AG10803 (cell line): ENCODE measurements at regions not wholly inside any gene's neighbourhood (a gene's known extent, or its start where the extent isn't known, plus 50 kb on each side); places are given as distances from the start of the nearest gene placed in this dataset.

Experiments
- DNase-seq: peaks from one replicate; pipeline ENCODE4 v3.0.0; 2010; ENCODE audit warnings: low read depth
- H3K4me3 ChIP-seq: 2 replicates; pipeline ENCODE4 v1.5.1; 2011; ENCODE audit warnings: mild to moderate bottlenecking, low read length, control low read depth
- CTCF ChIP-seq: conservative IDR thresholded peaks from 2 replicates; pipeline ENCODE4 v1.5.1; 2011; ENCODE audit warnings: mild to moderate bottlenecking, low read length, control low read depth, inconsistent platforms

- H3K4me3 ChIP-seq, result no peak overlapping the region
- TF ChIP-seq CTCF, result no peak
- DNase-seq, result no peak
Observed at GRCh38 chr3:117358717-117359314, 649.2 kb downstream of the TUSC7 start.

GRCh38 chr3:117366574-117366973 lies 657.0 kb downstream of the TUSC7 start:
- no peak for TF ChIP-seq CTCF
- H3K4me3 ChIP-seq, result no peak overlapping the region
- no peak for DNase-seq

- DNase-seq, result no peak
- TF ChIP-seq CTCF, result no peak
- no peak overlapping the region for H3K4me3 ChIP-seq
Observed at GRCh38 chr3:117367861-117368260, 658.3 kb downstream of the TUSC7 start.

GRCh38 chr3:117380631-117381030 lies 671.1 kb downstream of the TUSC7 start:
- no peak for TF ChIP-seq CTCF
- DNase-seq, result no peak
- H3K4me3 ChIP-seq, result no peak overlapping the region

- no peak for TF ChIP-seq CTCF
- no peak overlapping the region for H3K4me3 ChIP-seq
- DNase-seq, result no peak
Observed at GRCh38 chr3:117393119-117393518, 683.5 kb downstream of the TUSC7 start.

- no peak for TF ChIP-seq CTCF
- no peak for DNase-seq
- no peak overlapping the region for H3K4me3 ChIP-seq
Observed at GRCh38 chr3:117398141-117398899, 688.7 kb downstream of the TUSC7 start.
